Adipocyte (in vitro differentiated cells): ENCODE measurements at regions not wholly inside any gene's neighbourhood (a gene's known extent, or its start where the extent isn't known, plus 50 kb on each side); places are given as distances from the start of the nearest gene placed in this dataset.
A peak's percentile ranks its signal among the peaks of the same experiment; 100 is the strongest.

Experiments
- DNase-seq: peaks from one replicate; pipeline ENCODE4 v3.0.0-alpha.2; 2015; ENCODE audit warnings: low read depth
- H3K27me3 ChIP-seq: replicated peaks from 2 replicates; pipeline ENCODE4 v1.7.0; 2013; ENCODE audit warnings: mild to moderate bottlenecking, low read length, moderate library complexity; ENCODE audit not compliant: control insufficient read depth, insufficient read depth
- H3K36me3 ChIP-seq: 2 replicates; pipeline ENCODE4 v1.7.0; 2013; ENCODE audit warnings: low read length, mild to moderate bottlenecking, moderate library complexity; ENCODE audit not compliant: control insufficient read depth, insufficient read depth, severe bottlenecking
- H3K4me1 ChIP-seq: 2 replicates; pipeline ENCODE4 v1.7.0; 2013; ENCODE audit warnings: mild to moderate bottlenecking, low read length, moderate library complexity; ENCODE audit not compliant: control insufficient read depth, insufficient read depth
- H3K4me3 ChIP-seq: 2 replicates; pipeline ENCODE4 v1.7.0; 2013; ENCODE audit warnings: mild to moderate bottlenecking, low read length, moderate library complexity
- H3K9ac ChIP-seq: 2 replicates; pipeline ENCODE4 v1.7.0; 2013; ENCODE audit warnings: mild to moderate bottlenecking, low read length, moderate library complexity
- H3K9me3 ChIP-seq: 2 replicates; pipeline ENCODE4 v1.7.0; 2013; ENCODE audit warnings: mild to moderate bottlenecking, low read length, moderate library complexity; ENCODE audit not compliant: control insufficient read depth

DNA sequence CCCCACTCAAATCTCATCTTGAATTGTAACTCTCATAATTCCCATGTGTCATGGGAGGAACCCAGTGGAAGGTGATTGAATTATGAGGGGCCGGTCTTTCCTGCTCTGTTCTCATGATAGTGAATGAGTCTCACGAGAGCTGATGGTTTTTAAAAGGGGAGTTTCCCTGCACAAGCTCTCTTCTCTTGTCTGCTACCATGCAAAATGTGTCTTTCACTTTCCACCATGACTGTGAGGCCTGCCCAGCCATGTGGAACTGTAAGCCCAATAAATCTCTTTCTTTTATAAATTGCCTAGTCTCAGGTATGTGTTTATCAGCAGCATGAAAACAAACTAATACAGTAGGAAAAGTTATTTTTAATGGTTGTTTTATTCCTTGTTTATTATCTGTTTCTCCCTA, 146.0 kb downstream of the FSCB start:
- Histone ChIP-seq H3K9ac (no peak overlapping the region), H3K4me1 (no peaks in the 10 kb centered on the region), H3K9me3 (no peaks in the 10 kb centered on the region), H3K27me3 (no peaks in the 10 kb centered on the region), H3K4me3 (no peak overlapping the region), H3K36me3 (no peaks in the 10 kb centered on the region)
- no peak for DNase-seq

DNA sequence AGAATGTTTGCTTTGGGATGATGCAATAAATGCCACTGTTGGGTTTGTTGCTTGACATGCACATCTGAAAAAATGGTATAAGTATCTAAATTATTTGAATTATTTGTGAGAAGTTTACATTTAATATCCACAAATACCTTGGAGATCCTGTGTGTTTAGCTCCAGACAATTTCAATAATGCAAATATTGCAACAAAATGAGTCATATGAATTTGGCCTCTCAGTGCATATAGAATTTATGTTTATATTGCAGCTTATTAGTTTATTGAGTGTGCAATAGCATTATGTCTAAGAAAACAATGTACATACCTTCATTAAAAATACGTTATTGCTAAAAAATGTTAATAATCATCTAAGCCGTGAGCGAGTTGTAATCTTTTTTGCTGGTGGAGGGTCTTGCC, 153.3 kb downstream of the FSCB start:
- no peaks in the 10 kb centered on the region for H3K36me3 ChIP-seq
- no peaks in the 10 kb centered on the region for H3K9me3 ChIP-seq
- no peak for DNase-seq
- no peak overlapping the region for H3K9ac ChIP-seq
- H3K27me3 ChIP-seq = no peaks in the 10 kb centered on the region
- H3K4me3 ChIP-seq = no peak overlapping the region
- H3K4me1 ChIP-seq = no peaks in the 10 kb centered on the region

GRCh38 chr14:44352201-44352600, 154.9 kb downstream of the FSCB start:
- H3K27me3 ChIP-seq = no peaks in the 10 kb centered on the region
- peaks cover 9% of the 10 kb centered on the region for H3K9me3 ChIP-seq
- H3K4me1 ChIP-seq = no peaks in the 10 kb centered on the region
- no peak overlapping the region for H3K4me3 ChIP-seq
- H3K9ac ChIP-seq = no peak overlapping the region
- no peaks in the 10 kb centered on the region for H3K36me3 ChIP-seq
- DNase-seq = no peak

- Histone ChIP-seq H3K4me1 (no peaks in the 10 kb centered on the region), H3K4me3 (no peak overlapping the region), H3K9me3 (peaks cover 25% of the 10 kb centered on the region), H3K36me3 (no peaks in the 10 kb centered on the region), H3K9ac (no peak overlapping the region), H3K27me3 (no peaks in the 10 kb centered on the region)
- DNase-seq = no peak
These were observed 159.8 kb downstream of the FSCB start for GRCh38 chr14:44347316-44347715.

DNA sequence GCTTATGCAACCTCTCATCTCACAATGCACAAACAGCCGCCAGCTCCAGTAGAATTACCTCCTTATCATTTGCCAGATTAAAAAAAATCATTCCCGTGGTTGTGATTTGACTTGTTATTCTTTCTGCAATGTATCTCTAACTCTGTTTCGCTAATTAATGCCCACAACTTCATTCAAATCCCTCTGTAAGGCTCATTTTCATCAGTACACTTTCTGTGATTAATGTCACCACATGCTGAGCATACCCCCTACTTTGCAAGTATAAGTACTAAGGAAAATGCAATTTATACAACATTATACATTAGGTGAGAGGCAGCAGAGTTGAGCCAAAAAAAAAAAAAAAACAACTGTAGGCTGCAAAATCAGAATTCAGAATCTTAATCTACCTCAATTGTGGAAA, 166.0 kb downstream of the FSCB start:
- no peaks in the 10 kb centered on the region for H3K4me1 ChIP-seq
- H3K9me3 ChIP-seq = peaks cover 6% of the 10 kb centered on the region

GRCh38 chr14:44339862-44340261, 167.2 kb downstream of the FSCB start:
- no peak for DNase-seq
- Histone ChIP-seq H3K4me3 (no peak overlapping the region), H3K27me3 (no peaks in the 10 kb centered on the region), H3K9me3 (no peaks in the 10 kb centered on the region), H3K9ac (no peak overlapping the region), H3K4me1 (no peaks in the 10 kb centered on the region), H3K36me3 (no peaks in the 10 kb centered on the region)

More for the DNA sequence above, 166.0 kb downstream of the FSCB start:
- Histone ChIP-seq H3K9ac (no peak overlapping the region), H3K4me3 (no peak overlapping the region), H3K36me3 (no peaks in the 10 kb centered on the region), H3K27me3 (no peaks in the 10 kb centered on the region)
- DNase-seq = no peak

DNA sequence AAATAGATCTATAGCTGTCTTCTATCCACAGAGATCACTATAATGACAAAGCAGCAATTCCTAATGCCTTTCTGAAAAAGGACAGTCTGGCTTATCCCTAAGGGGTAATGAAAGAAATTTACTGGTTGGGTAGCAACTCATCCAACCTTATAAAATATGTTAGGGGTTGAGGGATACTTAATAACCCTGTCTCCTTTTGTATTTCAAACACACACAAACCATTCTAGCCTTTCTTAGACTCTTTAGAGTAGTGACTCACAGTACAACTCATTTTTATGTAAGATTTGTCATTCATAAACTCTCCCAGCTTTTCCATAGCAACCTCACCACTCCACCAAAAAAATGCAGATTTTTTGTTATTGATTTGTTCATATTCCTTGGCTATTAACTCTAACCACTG, 167.9 kb downstream of the FSCB start:
- H3K27me3 ChIP-seq = no peaks in the 10 kb centered on the region
- no peaks in the 10 kb centered on the region for H3K36me3 ChIP-seq
- H3K9me3 ChIP-seq = no peaks in the 10 kb centered on the region
- H3K4me1 ChIP-seq = no peaks in the 10 kb centered on the region
- no peak overlapping the region for H3K4me3 ChIP-seq
- H3K9ac ChIP-seq = no peak overlapping the region
- no peak for DNase-seq

- no peak overlapping the region for H3K9ac ChIP-seq
- no peaks in the 10 kb centered on the region for H3K27me3 ChIP-seq
- DNase-seq = no peak
- H3K4me3 ChIP-seq = no peak overlapping the region
- no peaks in the 10 kb centered on the region for H3K36me3 ChIP-seq
- H3K4me1 ChIP-seq = peaks cover 14% of the 10 kb centered on the region
- H3K9me3 ChIP-seq = no peaks in the 10 kb centered on the region
These were observed 189.7 kb downstream of the FSCB start for GRCh38 chr14:44317441-44317746.

GRCh38 chr14:44316647-44317440, 190.2 kb downstream of the FSCB start:
- H3K9me3 ChIP-seq = no peaks in the 10 kb centered on the region
- no peak overlapping the region for H3K9ac ChIP-seq
- H3K4me3 ChIP-seq = no peak overlapping the region
- peak; percentile 20 for DNase-seq
- H3K36me3 ChIP-seq = no peaks in the 10 kb centered on the region
- H3K27me3 ChIP-seq = no peaks in the 10 kb centered on the region
- peaks cover 14% of the 10 kb centered on the region for H3K4me1 ChIP-seq

DNA sequence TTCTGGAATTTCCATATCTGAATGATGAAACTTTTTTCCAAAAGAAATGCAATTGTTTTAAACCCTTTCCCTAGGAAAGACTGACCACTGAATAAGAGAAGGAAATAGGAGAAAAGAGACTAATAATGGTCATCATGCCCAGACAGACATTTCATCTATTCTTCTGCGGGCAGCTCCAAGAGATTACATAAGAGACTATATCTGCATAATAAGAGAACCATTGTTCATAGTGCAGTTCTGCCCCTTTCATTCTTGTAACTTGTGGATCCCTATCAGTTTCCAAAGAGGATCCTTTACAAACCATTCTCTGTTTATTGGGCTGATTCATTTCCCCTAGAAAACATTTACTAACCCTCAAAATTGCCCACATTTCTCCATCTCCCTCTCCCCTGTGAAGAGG, 197.8 kb downstream of the FSCB start:
- Histone ChIP-seq H3K4me1 (no peaks in the 10 kb centered on the region), H3K9me3 (no peaks in the 10 kb centered on the region), H3K27me3 (no peaks in the 10 kb centered on the region), H3K4me3 (no peak overlapping the region), H3K9ac (no peak overlapping the region), H3K36me3 (no peaks in the 10 kb centered on the region)
- no peak for DNase-seq

DNA sequence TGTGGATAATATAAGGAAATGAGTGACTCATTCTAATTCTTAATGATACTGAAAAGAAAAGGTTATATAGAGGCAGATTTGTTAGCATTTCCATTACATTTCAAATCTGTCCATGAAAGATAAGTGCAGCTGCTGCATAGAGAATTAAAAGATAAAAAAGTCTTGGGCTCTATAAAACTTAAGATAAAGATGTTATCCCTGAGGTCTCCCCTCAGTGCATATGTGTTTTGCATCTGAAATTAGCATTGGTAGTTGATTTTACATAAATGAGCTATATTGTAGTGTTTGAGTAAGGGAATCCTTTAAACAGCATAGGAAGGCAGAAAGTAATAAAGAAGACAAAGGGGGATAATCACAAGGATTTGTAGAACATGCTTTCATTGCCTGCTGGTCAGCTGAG, 206.2 kb downstream of the FSCB start:
- Histone ChIP-seq H3K4me1 (no peaks in the 10 kb centered on the region), H3K4me3 (no peak overlapping the region), H3K9ac (no peak overlapping the region), H3K9me3 (peaks cover 10% of the 10 kb centered on the region), H3K27me3 (no peaks in the 10 kb centered on the region), H3K36me3 (no peaks in the 10 kb centered on the region)
- no peak for DNase-seq

DNA sequence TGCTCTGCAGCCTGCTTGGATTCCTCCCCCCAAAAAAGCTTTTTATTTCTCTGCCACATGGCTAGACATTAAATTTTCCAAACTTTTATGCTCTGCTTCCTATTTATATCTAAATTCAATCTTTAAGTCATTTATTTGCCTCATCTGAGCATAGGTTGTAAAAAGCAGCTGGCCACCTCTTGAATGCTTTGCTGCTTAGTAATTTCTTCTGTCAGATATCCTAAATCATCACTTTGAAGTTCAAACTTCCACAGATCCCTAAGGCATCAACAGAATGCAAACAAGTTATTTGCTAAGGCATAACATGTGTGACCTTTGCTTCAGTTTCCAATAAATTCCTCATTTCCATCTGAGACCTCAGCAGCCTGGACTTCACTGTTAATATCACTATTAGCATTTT, 209.6 kb downstream of the FSCB start:
- Histone ChIP-seq H3K4me3 (no peak overlapping the region), H3K27me3 (no peaks in the 10 kb centered on the region), H3K36me3 (no peaks in the 10 kb centered on the region), H3K9ac (no peak overlapping the region), H3K9me3 (peaks cover 10% of the 10 kb centered on the region), H3K4me1 (no peaks in the 10 kb centered on the region)
- no peak for DNase-seq
